CD8-positive, alpha-beta memory T cell (primary cell): ENCODE measurements at regions not wholly inside any gene's neighbourhood (a gene's known extent, or its start where the extent isn't known, plus 50 kb on each side); places are given as distances from the start of the nearest gene placed in this dataset.

ENCODE experiments used
- CTCF ChIA-PET: fragments of 350-600 bp; sonication (Branson Sonifier 250); formaldehyde crosslinking; loops from one replicate; lab custom pipeline; 2021; ENCODE audit warnings: antibody characterized with exemption; lab: Charles Lee
- POLR2A ChIA-PET: fragments of 350-600 bp; sonication (Branson Sonifier 250); formaldehyde crosslinking; loops from one replicate; lab custom pipeline; 2021; ENCODE audit warnings: antibody characterized with exemption; lab: Charles Lee
- DNase-seq, 5 donors: peaks; one replicate each; pipeline versions ENCODE4 v3.0.0 to v3.0.0-alpha.2; 2020 to 2022; ENCODE audit warnings: mixed read lengths in 1 of 5
- H3K27ac ChIP-seq: one replicate; pipeline ENCODE4 v1.7.0; 2013; ENCODE audit warnings: low read depth, mild to moderate bottlenecking, low read length, moderate library complexity
- H3K27me3 ChIP-seq: 2 replicates; pipeline ENCODE4 v1.7.0; 2013; ENCODE audit warnings: low read length, mild to moderate bottlenecking; ENCODE audit not compliant: insufficient read depth, poor library complexity, severe bottlenecking
- H3K36me3 ChIP-seq: 2 replicates; pipeline ENCODE4 v1.7.0; 2013; ENCODE audit warnings: mild to moderate bottlenecking, low read length, moderate library complexity; ENCODE audit not compliant: insufficient read depth
- H3K4me1 ChIP-seq: 2 replicates; pipeline ENCODE4 v1.7.0; 2013; ENCODE audit warnings: mild to moderate bottlenecking, low read length, moderate library complexity; ENCODE audit not compliant: insufficient read depth
- H3K4me3 ChIP-seq: 2 replicates; pipeline ENCODE4 v1.7.0; 2013; ENCODE audit warnings: mild to moderate bottlenecking, low read length
- H3K9me3 ChIP-seq: 2 replicates; pipeline ENCODE4 v1.7.0; 2013; ENCODE audit warnings: mild to moderate bottlenecking, low read length
- H3K27ac Mint-ChIP-seq, 8 donors: one replicate each; pipeline ENCODE4 v1.8.0; 2020 to 2021; ENCODE audit warnings: mixed read lengths in 8 of 8, mild to moderate bottlenecking in 6 of 8, inconsistent platforms in 3 of 8, moderate library complexity in 3 of 8
- H3K27me3 Mint-ChIP-seq, 2 donors: one replicate each; pipeline ENCODE4 v1.8.0; 2020 to 2021; ENCODE audit warnings: mixed read lengths in 2 of 2, mild to moderate bottlenecking in 1 of 2, moderate library complexity in 1 of 2
- H3K36me3 Mint-ChIP-seq, 3 donors: one replicate each; pipeline ENCODE4 v1.8.0; 2020 to 2021; ENCODE audit warnings: mixed read lengths in 3 of 3, inconsistent platforms in 1 of 3, mild to moderate bottlenecking in 1 of 3
- H3K4me1 Mint-ChIP-seq, 3 donors: one replicate each; pipeline ENCODE4 v1.8.0; 2020 to 2021; ENCODE audit warnings: mixed read lengths in 3 of 3, inconsistent platforms in 1 of 3, mild to moderate bottlenecking in 1 of 3
- H3K4me3 Mint-ChIP-seq, 7 donors: one replicate each; pipeline ENCODE4 v1.8.0; 2020 to 2021; ENCODE audit warnings: mixed read lengths in 7 of 7, mild to moderate bottlenecking in 6 of 7, moderate library complexity in 4 of 7, inconsistent platforms in 2 of 7
- H3K9me3 Mint-ChIP-seq, 5 donors: one replicate each; pipeline ENCODE4 v1.8.0; 2020 to 2022; ENCODE audit warnings: mixed read lengths in 5 of 5, mild to moderate bottlenecking in 3 of 5, moderate library complexity in 2 of 5, inconsistent platforms in 1 of 5

GRCh38 chr1:200314085-200314750 is 95.6 kb downstream of the ZNF281 start:
- no peaks in the 10 kb centered on the region for H3K36me3 ChIP-seq
- no peaks in the 10 kb centered on the region for H3K36me3 Mint-ChIP-seq
- no peaks in the 10 kb centered on the region for H3K4me1 ChIP-seq
- H3K27ac Mint-ChIP-seq: no peak overlapping the region
- H3K9me3 Mint-ChIP-seq: no peaks in the 10 kb centered on the region
- DNase-seq: no peak
- H3K4me1 Mint-ChIP-seq: no peaks in the 10 kb centered on the region
- H3K9me3 ChIP-seq: no peaks in the 10 kb centered on the region
- POLR2A ChIA-PET: interaction anchor here (1.1 kb wide), 1 partner anchor 12 kb away, joined by 4 read pairs; no protein-coding TSS in a partner anchor
- no peak overlapping the region for H3K27ac ChIP-seq
- CTCF ChIA-PET: interaction anchor here (1.0 to 1.5 kb wide), 2 partner anchors 11 to 13 kb away, joined by 3 read pairs; no protein-coding TSS in a partner anchor
- no peak overlapping the region for H3K4me3 Mint-ChIP-seq
- H3K27me3 ChIP-seq: no peaks in the 10 kb centered on the region
- H3K27me3 Mint-ChIP-seq: peaks cover 6 to 16% of the 10 kb centered on the region in 2 donors
- no peak overlapping the region for H3K4me3 ChIP-seq

GRCh38 chr1:200311256-200311655 is 98.6 kb downstream of the ZNF281 start:
- Histone ChIP-seq H3K4me1 (no peaks in the 10 kb centered on the region), H3K4me3 (no peak overlapping the region), H3K36me3 (no peaks in the 10 kb centered on the region), H3K9me3 (no peaks in the 10 kb centered on the region), H3K27ac (no peak overlapping the region), H3K27me3 (no peaks in the 10 kb centered on the region)
- no peak overlapping the region for H3K4me3 Mint-ChIP-seq
- H3K36me3 Mint-ChIP-seq: no peaks in the 10 kb centered on the region
- DNase-seq: no peak
- H3K27ac Mint-ChIP-seq: no peak overlapping the region
- H3K4me1 Mint-ChIP-seq: peaks cover 5 to 9% (median 8%) of the 10 kb centered on the region in 3 donors
- peaks cover 2 to 6% of the 10 kb centered on the region in 2 donors for H3K27me3 Mint-ChIP-seq
- no peaks in the 10 kb centered on the region for H3K9me3 Mint-ChIP-seq
- CTCF ChIA-PET: no interaction called here
- POLR2A ChIA-PET: no interaction called here

GRCh38 chr1:200310824-200311223 is 99.0 kb downstream of the ZNF281 start:
- H3K9me3 Mint-ChIP-seq: no peaks in the 10 kb centered on the region
- Histone ChIP-seq H3K36me3 (no peaks in the 10 kb centered on the region), H3K27me3 (no peaks in the 10 kb centered on the region), H3K4me1 (no peaks in the 10 kb centered on the region), H3K4me3 (no peak overlapping the region), H3K27ac (no peak overlapping the region), H3K9me3 (no peaks in the 10 kb centered on the region)
- ChIA-PET CTCF (no interaction called here), POLR2A (no interaction called here)
- H3K36me3 Mint-ChIP-seq: no peaks in the 10 kb centered on the region
- no peak overlapping the region for H3K27ac Mint-ChIP-seq
- no peak for DNase-seq
- H3K4me3 Mint-ChIP-seq: no peak overlapping the region
- H3K27me3 Mint-ChIP-seq: peaks cover 2 to 3% of the 10 kb centered on the region in 2 donors
- peaks cover 5 to 9% (median 8%) of the 10 kb centered on the region in 3 donors for H3K4me1 Mint-ChIP-seq

- CTCF ChIA-PET: interaction anchor here (0.9 to 1.8 kb wide), 8 partner anchors 14 to 618 kb away, joined by 3 to 6 read pairs (median 4); no protein-coding TSS in a partner anchor
- Histone ChIP-seq H3K36me3 (no peaks in the 10 kb centered on the region), H3K27ac (no peak overlapping the region), H3K9me3 (no peaks in the 10 kb centered on the region), H3K27me3 (no peaks in the 10 kb centered on the region), H3K4me1 (peaks cover 4% of the 10 kb centered on the region), H3K4me3 (no peak overlapping the region)
- H3K4me1 Mint-ChIP-seq: peaks cover 8 to 14% (median 13%) of the 10 kb centered on the region in 3 donors
- H3K36me3 Mint-ChIP-seq: peaks cover 0 to 1% (median 0%) of the 10 kb centered on the region in 3 donors
- no peaks in the 10 kb centered on the region for H3K27me3 Mint-ChIP-seq
- no peak overlapping the region for H3K4me3 Mint-ChIP-seq
- DNase-seq: no peak
- POLR2A ChIA-PET: no interaction called here
- H3K27ac Mint-ChIP-seq: no peak overlapping the region
- no peaks in the 10 kb centered on the region for H3K9me3 Mint-ChIP-seq
These were observed 102.1 kb downstream of the ZNF281 start for GRCh38 chr1:200307755-200308066.

GRCh38 chr1:200306944-200307754 is 102.7 kb downstream of the ZNF281 start:
- Histone ChIP-seq H3K9me3 (no peaks in the 10 kb centered on the region), H3K27ac (no peak overlapping the region), H3K36me3 (no peaks in the 10 kb centered on the region), H3K4me1 (peaks cover 5% of the 10 kb centered on the region), H3K27me3 (no peaks in the 10 kb centered on the region), H3K4me3 (no peak overlapping the region)
- H3K4me1 Mint-ChIP-seq: peaks cover 11 to 17% (median 15%) of the 10 kb centered on the region in 3 donors
- no peaks in the 10 kb centered on the region for H3K9me3 Mint-ChIP-seq
- H3K36me3 Mint-ChIP-seq: peaks cover 0 to 5% (median 0%) of the 10 kb centered on the region in 3 donors
- POLR2A ChIA-PET: no interaction called here
- H3K27ac Mint-ChIP-seq: peak overlapping the region in 1 of 8 donors; percentile 77
- peak in 2 of 5 donors; percentile 32 to 35 for DNase-seq
- H3K27me3 Mint-ChIP-seq: no peaks in the 10 kb centered on the region
- H3K4me3 Mint-ChIP-seq: peak overlapping the region; percentile 27 to 68 (median 62)
- CTCF ChIA-PET: interaction anchor here (0.7 to 1.8 kb wide), 13 partner anchors 14 to 617 kb away, joined by 3 to 6 read pairs (median 4); no protein-coding TSS in a partner anchor

- no peak for DNase-seq
- no peak overlapping the region for H3K4me3 ChIP-seq
- H3K27me3 ChIP-seq: no peaks in the 10 kb centered on the region
- H3K27ac Mint-ChIP-seq: no peak overlapping the region
- peaks cover 0 to 6% (median 0%) of the 10 kb centered on the region in 3 donors for H3K36me3 Mint-ChIP-seq
- H3K4me1 ChIP-seq: peaks cover 11% of the 10 kb centered on the region
- CTCF ChIA-PET: interaction anchor here (1.1 to 1.4 kb wide), 2 partner anchors 30 to 192 kb away, joined by 3 to 4 read pairs; no protein-coding TSS in a partner anchor
- no peaks in the 10 kb centered on the region for H3K9me3 Mint-ChIP-seq
- H3K4me3 Mint-ChIP-seq: no peak overlapping the region
- H3K9me3 ChIP-seq: no peaks in the 10 kb centered on the region
- no peak overlapping the region for H3K27ac ChIP-seq
- POLR2A ChIA-PET: no interaction called here
- no peaks in the 10 kb centered on the region for H3K27me3 Mint-ChIP-seq
- H3K4me1 Mint-ChIP-seq: peaks cover 11 to 22% (median 15%) of the 10 kb centered on the region in 3 donors
- no peaks in the 10 kb centered on the region for H3K36me3 ChIP-seq
These were observed 104.0 kb downstream of the ZNF281 start for GRCh38 chr1:200305806-200306205.

GRCh38 chr1:200304171-200304570 is 105.7 kb downstream of the ZNF281 start:
- H3K4me3 ChIP-seq: no peak overlapping the region
- H3K9me3 Mint-ChIP-seq: no peaks in the 10 kb centered on the region
- no peak overlapping the region for H3K27ac Mint-ChIP-seq
- no peaks in the 10 kb centered on the region for H3K27me3 ChIP-seq
- H3K36me3 Mint-ChIP-seq: peaks cover 0 to 6% (median 0%) of the 10 kb centered on the region in 3 donors
- H3K27ac ChIP-seq: no peak overlapping the region
- no peaks in the 10 kb centered on the region for H3K9me3 ChIP-seq
- H3K4me3 Mint-ChIP-seq: peak overlapping the region in 5 of 7 donors; percentile 1 to 83 (median 55)
- POLR2A ChIA-PET: no interaction called here
- H3K4me1 Mint-ChIP-seq: peaks cover 11 to 22% (median 15%) of the 10 kb centered on the region in 3 donors
- CTCF ChIA-PET: interaction anchor here (0.7 to 1.3 kb wide), 4 partner anchors 8 to 165 kb away, joined by 3 to 5 read pairs (median 4); no protein-coding TSS in a partner anchor
- H3K4me1 ChIP-seq: peaks cover 11% of the 10 kb centered on the region
- no peaks in the 10 kb centered on the region for H3K27me3 Mint-ChIP-seq
- no peak for DNase-seq
- no peaks in the 10 kb centered on the region for H3K36me3 ChIP-seq
